Gastrocnemius medialis (tissue), 4 donors: ENCODE measurements at regions not wholly inside any gene's neighbourhood (a gene's known extent, or its start where the extent isn't known, plus 50 kb on each side); places are given as distances from the start of the nearest gene placed in this dataset.

Experiments used
- ATAC-seq, 2 donors: fragments of 150-250 bp; one replicate each; pipeline ENCODE4 v1.9.1; 2016
- DNase-seq, 2 donors: peaks; one replicate each; pipeline ENCODE4 v3.0.0-alpha.2; 2019
- H3K27ac ChIP-seq, 4 donors: fragments of 200-600 bp; sonication (generic); 1 replicate in 1 of 4; 2 replicates in 3 of 4; pipeline ENCODE4 v1.5.1; 2016 to 2018; ENCODE audit warnings: mild to moderate bottlenecking in 2 of 4, moderate library complexity in 1 of 4
- H3K27me3 ChIP-seq, 3 donors: fragments of 200-600 bp; sonication (generic) in 2 of 3; 1 replicate in 1 of 3; 2 replicates in 2 of 3; pipeline versions ENCODE4 v1.5.1 to v1.6.0; 2016 to 2019; ENCODE audit warnings: mild to moderate bottlenecking in 1 of 3, moderate library complexity in 1 of 3
- H3K36me3 ChIP-seq, 2 donors: fragments of 200-600 bp; sonication (generic) in 1 of 2; one replicate each; pipeline ENCODE4 v1.5.1; 2017 to 2018
- H3K4me1 ChIP-seq, 2 donors: fragments of 200-600 bp; sonication (generic) in 1 of 2; one replicate each; pipeline ENCODE4 v1.5.1; 2016 to 2017; ENCODE audit warnings: mild to moderate bottlenecking in 2 of 2
- H3K4me3 ChIP-seq, 4 donors: fragments of 200-600 bp; sonication (generic) in 3 of 4; 1 replicate in 1 of 4; 2 replicates in 3 of 4; pipeline ENCODE4 v1.5.1; 2016 to 2019; ENCODE audit warnings: mild to moderate bottlenecking in 2 of 4
- H3K9me3 ChIP-seq, 3 donors: fragments of 200-600 bp; sonication (generic) in 2 of 3; 1 replicate in 1 of 3; 2 replicates in 2 of 3; pipeline ENCODE4 v1.5.1; 2016 to 2019
- POLR2A ChIP-seq, 2 donors: fragments of 450-650 bp; IDR thresholded peaks; one replicate each; pipeline ENCODE4 v1.6.1; 2017; ENCODE audit warnings: antibody characterized with exemption in 2 of 2, mild to moderate bottlenecking in 2 of 2, moderate library complexity in 2 of 2
- in situ Hi-C, 4 donors: fragments of 200-750 bp; cut with MboI; loops; one replicate each; pipeline versions ENCODE4 v1.15.0 to v1.8.0; 2017; ENCODE audit warnings: low sequenced_read_pairs in 4 of 4
- intact Hi-C: fragments of 100-400 bp; cut with DNase I; formaldehyde crosslinking; loops from one replicate; pipeline ENCODE4 v1.15.1; 2023; ENCODE audit warnings: low total_unique reads
- TF ChIP-seq, protein P1 (sequence below), 5 experiments: fragments of 450-650 bp in 3 of 5; fragments of 200-600 bp in 2 of 5; sonication (generic) in 2 of 5; IDR thresholded peaks in 4 of 5; conservative IDR thresholded peaks in 1 of 5; 1 replicate in 4 of 5; 2 replicates in 1 of 5; pipeline ENCODE4 v1.5.1; 2016 to 2019; ENCODE audit warnings: antibody characterized with exemption in 5 of 5, mild to moderate bottlenecking in 3 of 5, moderate library complexity in 3 of 5

GRCh38 chr13:72521940-72522661 lies 205.3 kb downstream of the MZT1 start:
- no peak overlapping the region for H3K27ac ChIP-seq
- ATAC-seq (no peak), DNase-seq (no peak)
- H3K4me1 ChIP-seq: no peaks in the 10 kb centered on the region
- TF ChIP-seq, protein P1, sequence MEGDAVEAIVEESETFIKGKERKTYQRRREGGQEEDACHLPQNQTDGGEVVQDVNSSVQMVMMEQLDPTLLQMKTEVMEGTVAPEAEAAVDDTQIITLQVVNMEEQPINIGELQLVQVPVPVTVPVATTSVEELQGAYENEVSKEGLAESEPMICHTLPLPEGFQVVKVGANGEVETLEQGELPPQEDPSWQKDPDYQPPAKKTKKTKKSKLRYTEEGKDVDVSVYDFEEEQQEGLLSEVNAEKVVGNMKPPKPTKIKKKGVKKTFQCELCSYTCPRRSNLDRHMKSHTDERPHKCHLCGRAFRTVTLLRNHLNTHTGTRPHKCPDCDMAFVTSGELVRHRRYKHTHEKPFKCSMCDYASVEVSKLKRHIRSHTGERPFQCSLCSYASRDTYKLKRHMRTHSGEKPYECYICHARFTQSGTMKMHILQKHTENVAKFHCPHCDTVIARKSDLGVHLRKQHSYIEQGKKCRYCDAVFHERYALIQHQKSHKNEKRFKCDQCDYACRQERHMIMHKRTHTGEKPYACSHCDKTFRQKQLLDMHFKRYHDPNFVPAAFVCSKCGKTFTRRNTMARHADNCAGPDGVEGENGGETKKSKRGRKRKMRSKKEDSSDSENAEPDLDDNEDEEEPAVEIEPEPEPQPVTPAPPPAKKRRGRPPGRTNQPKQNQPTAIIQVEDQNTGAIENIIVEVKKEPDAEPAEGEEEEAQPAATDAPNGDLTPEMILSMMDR (IDR thresholded peaks at IDR 0.05 in 4 of 5, conservative IDR thresholded peaks at IDR 0.05 in 1 of 5): no peak
- TF ChIP-seq POLR2A (IDR thresholded peaks at IDR 0.05): no peak
- no peaks in the 10 kb centered on the region for H3K9me3 ChIP-seq
- intact Hi-C loops: no loop called here
- H3K27me3 ChIP-seq: no peaks in the 10 kb centered on the region
- H3K4me3 ChIP-seq: no peak overlapping the region
- in situ Hi-C loops: no loop called here
- H3K36me3 ChIP-seq: no peaks in the 10 kb centered on the region

DNA sequence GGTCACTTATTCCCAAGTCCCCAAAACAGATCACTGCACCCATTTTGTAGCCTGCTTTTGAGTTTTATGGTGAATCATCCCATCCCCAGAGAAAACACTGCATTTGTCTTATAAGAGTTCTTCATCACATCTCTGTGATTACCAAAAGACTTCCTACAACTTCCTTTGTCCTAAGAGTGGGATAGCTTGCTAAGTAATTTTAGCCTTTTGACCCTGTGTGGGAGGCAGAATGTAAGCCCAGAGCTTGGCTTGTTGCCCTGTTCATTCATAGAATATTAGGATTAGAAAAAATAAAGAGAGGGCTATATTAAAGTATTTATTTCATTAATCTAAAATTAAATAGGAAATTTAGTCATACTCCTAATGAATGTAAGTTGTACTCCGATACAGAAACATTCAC lies 213.3 kb downstream of the MZT1 start:
- Histone ChIP-seq H3K36me3 (no peaks in the 10 kb centered on the region), H3K27ac (no peak overlapping the region), H3K4me1 (no peaks in the 10 kb centered on the region), H3K9me3 (no peaks in the 10 kb centered on the region), H3K27me3 (no peaks in the 10 kb centered on the region), H3K4me3 (no peak overlapping the region)
- no peak for TF ChIP-seq POLR2A (IDR thresholded peaks at IDR 0.05)
- in situ Hi-C loops: no loop called here
- DNase-seq (no peak), ATAC-seq (no peak)
- intact Hi-C loops: no loop called here

DNA sequence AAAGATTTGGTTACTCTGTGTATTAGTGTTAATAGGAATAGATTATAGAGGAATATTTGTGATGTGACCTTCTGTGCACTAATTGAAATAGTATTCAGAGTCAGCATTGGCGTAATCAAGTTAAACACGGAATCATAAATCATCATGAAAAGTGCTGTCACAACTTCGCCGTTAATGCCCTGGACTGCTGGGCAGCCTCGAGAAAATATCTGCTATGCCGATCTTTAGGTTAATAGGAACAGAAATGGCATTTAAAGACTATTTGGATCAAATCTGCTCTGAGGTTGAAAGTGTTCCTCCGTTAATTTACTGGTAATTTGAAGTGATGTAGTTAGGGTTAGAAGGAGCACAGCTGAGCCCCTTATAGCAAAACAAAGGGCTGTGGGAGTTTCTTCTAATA lies 219.0 kb downstream of the MZT1 start:
- Histone ChIP-seq H3K27ac (no peak overlapping the region), H3K36me3 (no peaks in the 10 kb centered on the region), H3K4me1 (no peaks in the 10 kb centered on the region), H3K4me3 (peak overlapping the region in 1 of 4 donors; percentile 9), H3K27me3 (no peaks in the 10 kb centered on the region), H3K9me3 (no peaks in the 10 kb centered on the region)
- in situ Hi-C loops (no loop called here), intact Hi-C loops (no loop called here)
- DNase-seq (no peak), ATAC-seq (no peak)
- TF ChIP-seq POLR2A (IDR thresholded peaks at IDR 0.05): no peak
- TF ChIP-seq, protein P1 (IDR thresholded peaks at IDR 0.05 in 4 of 5, conservative IDR thresholded peaks at IDR 0.05 in 1 of 5): no peak

DNA sequence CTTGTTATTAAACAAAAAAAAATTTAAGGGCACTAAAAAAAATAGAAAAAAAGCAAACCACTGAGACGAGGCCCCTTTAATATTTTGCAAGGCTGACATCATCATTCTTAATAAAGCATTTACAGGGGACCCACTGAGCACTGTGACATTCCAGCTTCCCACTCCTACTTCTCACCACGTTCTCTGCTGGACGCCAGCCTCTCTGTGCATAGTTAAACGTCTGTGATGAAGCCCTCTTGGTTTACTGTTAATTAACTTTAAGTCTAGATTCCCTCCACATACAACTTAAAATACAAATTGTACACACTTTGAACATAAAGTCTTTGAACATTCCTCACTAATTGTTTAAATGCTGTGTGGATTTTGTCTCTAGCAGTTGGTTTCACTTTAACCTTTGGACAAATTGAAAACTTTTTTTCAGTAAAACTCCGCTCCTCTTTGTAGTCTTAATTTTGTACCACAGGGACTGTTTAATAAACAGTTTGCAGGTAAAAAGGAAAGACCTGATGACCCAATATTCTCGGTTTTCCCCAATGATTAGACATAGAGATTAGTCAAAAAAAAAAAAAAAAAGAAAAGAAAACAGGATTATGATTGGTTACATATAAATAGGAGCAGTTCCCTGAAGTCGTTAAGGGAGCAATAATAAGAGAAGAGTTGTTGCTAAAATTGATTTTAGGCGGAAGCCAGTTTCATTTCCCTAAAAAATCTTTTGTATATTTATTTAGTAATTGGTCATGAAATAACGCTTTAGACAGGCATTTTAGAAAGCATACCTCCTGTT lies 219.8 kb downstream of the MZT1 start:
- Histone ChIP-seq H3K27me3 (no peaks in the 10 kb centered on the region), H3K27ac (no peak overlapping the region), H3K4me1 (no peaks in the 10 kb centered on the region), H3K9me3 (no peaks in the 10 kb centered on the region), H3K4me3 (peak overlapping the region in 2 of 4 donors; percentile 9 to 19), H3K36me3 (no peaks in the 10 kb centered on the region)
- in situ Hi-C loops (no loop called here), intact Hi-C loops (no loop called here)
- no peak for TF ChIP-seq POLR2A (IDR thresholded peaks at IDR 0.05)
- TF ChIP-seq, protein P1 (IDR thresholded peaks at IDR 0.05 in 4 of 5, conservative IDR thresholded peaks at IDR 0.05 in 1 of 5): no peak
- DNase-seq: no peak
- ATAC-seq: no peak

DNA sequence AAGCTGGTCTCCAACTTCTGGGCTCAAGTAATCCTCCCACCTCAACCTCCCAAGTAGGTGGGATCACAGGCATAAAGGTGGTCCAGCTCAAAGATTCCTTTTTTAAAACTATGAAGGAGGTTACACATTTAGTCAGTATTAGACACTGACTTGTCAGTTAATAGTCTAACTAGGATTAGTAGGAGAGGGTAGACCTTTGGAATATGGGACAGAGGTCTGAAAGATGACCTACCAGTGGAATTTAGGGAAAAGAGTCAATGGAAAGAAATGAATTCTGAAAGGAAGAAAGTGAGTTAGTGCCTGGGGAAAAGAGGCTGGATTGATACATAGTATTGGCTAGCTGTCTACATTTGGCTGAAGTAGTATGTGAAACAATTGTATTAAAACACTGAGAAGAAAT lies 220.7 kb downstream of the MZT1 start:
- in situ Hi-C loops (no loop called here), intact Hi-C loops (no loop called here)
- H3K9me3 ChIP-seq: no peaks in the 10 kb centered on the region
- no peak overlapping the region for H3K27ac ChIP-seq
- no peak for ATAC-seq
- H3K27me3 ChIP-seq: no peaks in the 10 kb centered on the region
- TF ChIP-seq, protein P1 (IDR thresholded peaks at IDR 0.05 in 4 of 5, conservative IDR thresholded peaks at IDR 0.05 in 1 of 5): no peak
- TF ChIP-seq POLR2A (IDR thresholded peaks at IDR 0.05): no peak
- no peak for DNase-seq
- no peaks in the 10 kb centered on the region for H3K36me3 ChIP-seq
- no peak overlapping the region for H3K4me3 ChIP-seq
- no peaks in the 10 kb centered on the region for H3K4me1 ChIP-seq
